ENCODE measurements at regions not wholly inside any gene's neighbourhood (a gene's known extent, or its start where the extent isn't known, plus 50 kb on each side); places are given as distances from the start of the nearest gene placed in this dataset.

DNA sequence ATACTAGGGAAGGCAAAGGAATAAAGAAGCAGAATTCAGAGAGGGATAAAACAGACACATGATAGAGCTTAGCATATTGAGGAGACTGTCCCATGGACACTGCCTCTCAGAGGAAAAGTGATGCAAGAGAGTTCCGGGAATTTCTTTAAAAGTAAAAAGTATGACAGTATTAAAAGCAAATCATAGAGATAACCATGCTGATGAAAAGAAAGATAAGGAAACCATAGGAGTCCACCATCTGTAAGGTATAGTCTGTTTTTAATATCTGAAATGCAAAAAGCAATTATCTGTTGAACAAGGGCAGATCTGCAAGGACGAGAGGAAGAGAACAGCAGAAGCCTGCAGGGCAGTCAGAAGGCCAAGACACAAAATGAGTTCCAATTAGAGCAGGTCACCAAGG is 495.9 kb upstream of the GOLIM4 start:
- Mint-ChIP-seq H3K4me1 (no peaks in the 10 kb centered on the region), H3K27me3 (ENCODE audit: low read depth) (no peaks in the 10 kb centered on the region), H3K27ac (no peak overlapping the region)

DNA sequence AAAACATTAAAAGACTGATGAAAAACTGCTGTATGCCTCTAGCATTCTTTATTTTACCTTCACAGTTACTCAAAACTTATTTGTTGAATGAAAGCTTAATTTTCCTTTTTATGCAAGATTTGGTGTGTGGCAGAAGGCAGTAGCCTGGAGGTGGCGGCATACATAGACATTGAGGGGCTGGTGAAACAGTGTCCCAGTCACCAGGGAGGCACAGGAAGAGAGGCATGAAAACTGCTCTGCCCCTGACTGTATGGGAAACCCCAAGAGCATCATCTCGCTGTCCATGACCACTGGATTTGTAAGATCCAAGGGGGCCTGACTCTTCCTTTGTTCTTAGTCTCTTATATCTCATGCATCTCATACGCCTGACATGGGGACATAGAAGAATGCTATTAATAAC is 493.7 kb upstream of the GOLIM4 start:
- peak overlapping the region in 1 of 3 experiments; percentile 34 for H3K27ac Mint-ChIP-seq
- no peaks in the 10 kb centered on the region for H3K36me3 Mint-ChIP-seq (ENCODE audit: low read depth)

More for the DNA sequence above, 495.9 kb upstream of the GOLIM4 start:
- no peaks in the 10 kb centered on the region for H3K36me3 Mint-ChIP-seq (ENCODE audit: low read depth)
- no peaks in the 10 kb centered on the region for H3K9me3 Mint-ChIP-seq
- TF ChIP-seq, protein P1, sequence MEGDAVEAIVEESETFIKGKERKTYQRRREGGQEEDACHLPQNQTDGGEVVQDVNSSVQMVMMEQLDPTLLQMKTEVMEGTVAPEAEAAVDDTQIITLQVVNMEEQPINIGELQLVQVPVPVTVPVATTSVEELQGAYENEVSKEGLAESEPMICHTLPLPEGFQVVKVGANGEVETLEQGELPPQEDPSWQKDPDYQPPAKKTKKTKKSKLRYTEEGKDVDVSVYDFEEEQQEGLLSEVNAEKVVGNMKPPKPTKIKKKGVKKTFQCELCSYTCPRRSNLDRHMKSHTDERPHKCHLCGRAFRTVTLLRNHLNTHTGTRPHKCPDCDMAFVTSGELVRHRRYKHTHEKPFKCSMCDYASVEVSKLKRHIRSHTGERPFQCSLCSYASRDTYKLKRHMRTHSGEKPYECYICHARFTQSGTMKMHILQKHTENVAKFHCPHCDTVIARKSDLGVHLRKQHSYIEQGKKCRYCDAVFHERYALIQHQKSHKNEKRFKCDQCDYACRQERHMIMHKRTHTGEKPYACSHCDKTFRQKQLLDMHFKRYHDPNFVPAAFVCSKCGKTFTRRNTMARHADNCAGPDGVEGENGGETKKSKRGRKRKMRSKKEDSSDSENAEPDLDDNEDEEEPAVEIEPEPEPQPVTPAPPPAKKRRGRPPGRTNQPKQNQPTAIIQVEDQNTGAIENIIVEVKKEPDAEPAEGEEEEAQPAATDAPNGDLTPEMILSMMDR (IDR thresholded peaks at IDR 0.05; ENCODE audit: unreplicated experiment in 3 of 3): no peak
- no peak overlapping the region for H3K4me3 Mint-ChIP-seq

DNA sequence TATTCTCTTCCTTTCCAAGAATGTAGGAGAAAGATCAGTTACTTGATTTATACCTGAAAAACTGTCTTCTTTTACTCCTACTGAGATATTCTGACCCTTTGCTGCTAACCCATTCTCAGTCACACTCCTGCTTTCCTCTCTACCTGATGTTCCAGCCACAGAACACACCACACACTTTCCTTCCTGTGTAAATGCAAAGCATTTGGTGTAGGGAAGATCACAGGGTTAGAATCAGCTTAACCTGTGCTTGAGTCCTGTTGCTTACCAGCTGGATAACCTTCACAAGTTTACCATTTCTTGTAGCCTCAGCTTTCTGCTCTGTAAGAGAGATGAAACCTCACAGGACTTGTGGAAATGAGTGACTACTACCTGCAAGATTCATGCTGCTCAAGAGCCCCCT is 489.8 kb upstream of the GOLIM4 start:
- H3K27me3 Mint-ChIP-seq (ENCODE audit: low read depth): no peaks in the 10 kb centered on the region
- TF ChIP-seq, protein P1 (IDR thresholded peaks at IDR 0.05; ENCODE audit: unreplicated experiment in 3 of 3): no peak
- H3K9me3 Mint-ChIP-seq: no peaks in the 10 kb centered on the region
- H3K36me3 Mint-ChIP-seq (ENCODE audit: low read depth): no peaks in the 10 kb centered on the region
- no peaks in the 10 kb centered on the region for H3K4me1 Mint-ChIP-seq
- no peak overlapping the region for H3K4me3 Mint-ChIP-seq
- H3K27ac Mint-ChIP-seq: no peak overlapping the region

More for the DNA sequence above, 493.7 kb upstream of the GOLIM4 start:
- no peaks in the 10 kb centered on the region for H3K27me3 Mint-ChIP-seq (ENCODE audit: low read depth)
- H3K4me1 Mint-ChIP-seq: no peaks in the 10 kb centered on the region
- H3K4me3 Mint-ChIP-seq: no peak overlapping the region
- TF ChIP-seq, protein P1 (IDR thresholded peaks at IDR 0.05; ENCODE audit: unreplicated experiment in 3 of 3): no peak
- H3K9me3 Mint-ChIP-seq: no peaks in the 10 kb centered on the region

DNA sequence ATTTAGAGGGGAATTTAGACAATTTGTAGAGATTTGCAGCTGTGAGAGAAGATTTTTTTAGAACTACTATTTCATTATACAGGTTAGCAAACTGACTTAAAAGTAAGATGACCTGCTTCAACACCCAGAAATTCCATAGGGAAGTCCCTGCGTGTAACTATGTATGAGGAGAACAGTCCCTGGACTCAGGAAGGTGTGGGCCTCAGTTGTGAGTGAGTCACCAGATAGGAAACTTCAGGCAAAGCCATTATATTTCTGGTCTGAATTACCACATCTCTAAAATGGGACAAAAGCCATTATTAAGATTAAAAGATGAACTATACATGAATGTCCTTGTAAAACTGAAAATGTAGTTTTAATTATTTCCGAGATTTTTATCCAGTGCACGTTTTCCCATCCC is 488.3 kb upstream of the GOLIM4 start:
- no peaks in the 10 kb centered on the region for H3K27me3 Mint-ChIP-seq (ENCODE audit: low read depth)
- no peaks in the 10 kb centered on the region for H3K9me3 Mint-ChIP-seq
- H3K4me3 Mint-ChIP-seq: no peak overlapping the region
- no peaks in the 10 kb centered on the region for H3K4me1 Mint-ChIP-seq
- no peaks in the 10 kb centered on the region for H3K36me3 Mint-ChIP-seq (ENCODE audit: low read depth)
- TF ChIP-seq, protein P1 (IDR thresholded peaks at IDR 0.05; ENCODE audit: unreplicated experiment in 3 of 3): no peak
- H3K27ac Mint-ChIP-seq: no peak overlapping the region

DNA sequence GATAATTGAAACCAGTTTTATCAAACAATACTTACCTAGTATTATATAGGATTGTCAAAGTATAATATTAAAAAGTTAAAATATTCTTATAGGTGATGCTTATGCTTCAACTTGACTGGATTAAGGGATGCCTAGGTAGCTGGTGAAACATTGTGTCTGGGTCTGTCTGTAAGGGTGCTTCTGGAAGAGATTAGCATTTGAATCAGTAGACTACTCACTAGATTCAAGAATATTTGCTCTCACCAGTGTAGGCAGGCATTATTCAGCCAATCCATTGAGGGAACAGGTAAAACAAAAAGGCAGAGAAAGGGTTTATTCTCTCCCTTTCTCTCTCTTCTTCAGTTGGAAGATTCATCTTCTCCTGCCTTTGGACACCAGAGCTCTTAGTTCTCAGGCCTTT is 486.8 kb upstream of the GOLIM4 start:
- Mint-ChIP-seq H3K9me3 (no peaks in the 10 kb centered on the region), H3K27ac (no peak overlapping the region), H3K36me3 (ENCODE audit: low read depth) (no peaks in the 10 kb centered on the region), H3K4me3 (no peak overlapping the region), H3K27me3 (ENCODE audit: low read depth) (no peaks in the 10 kb centered on the region), H3K4me1 (no peaks in the 10 kb centered on the region)
- TF ChIP-seq, protein P1 (IDR thresholded peaks at IDR 0.05; ENCODE audit: unreplicated experiment in 3 of 3): no peak

DNA sequence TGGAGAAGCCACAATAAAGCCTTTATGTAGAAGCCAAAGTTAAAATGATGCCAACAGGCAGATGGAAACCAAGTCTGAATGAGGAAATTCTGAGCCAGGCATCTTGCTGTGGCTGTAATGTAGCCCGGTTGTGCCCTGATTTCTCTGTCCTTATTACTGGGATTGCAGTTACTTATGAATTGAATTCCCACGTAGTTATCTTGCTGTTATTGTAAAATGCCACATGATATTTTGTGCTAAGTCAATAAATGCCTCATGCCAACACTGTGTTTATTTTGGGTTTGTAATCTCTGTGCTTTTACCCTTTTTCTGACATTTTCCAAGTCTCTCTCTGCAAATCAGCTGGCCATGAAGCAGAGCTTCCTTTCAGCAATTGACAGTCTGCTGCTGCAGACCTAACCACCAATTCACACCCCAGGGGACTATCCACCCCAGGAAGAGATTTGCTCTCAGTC is 486.1 kb upstream of the GOLIM4 start:
- no peak overlapping the region for H3K4me3 Mint-ChIP-seq
- H3K27me3 Mint-ChIP-seq (ENCODE audit: low read depth): no peaks in the 10 kb centered on the region
- H3K4me1 Mint-ChIP-seq: no peaks in the 10 kb centered on the region
- peak overlapping the region in 1 of 3 experiments; percentile 59 for H3K27ac Mint-ChIP-seq
- TF ChIP-seq, protein P1 (IDR thresholded peaks at IDR 0.05; ENCODE audit: unreplicated experiment in 3 of 3): no peak
- no peaks in the 10 kb centered on the region for H3K9me3 Mint-ChIP-seq
- no peaks in the 10 kb centered on the region for H3K36me3 Mint-ChIP-seq (ENCODE audit: low read depth)

Measured in nephron (organoid).